NT2/D1 (cell line): ENCODE measurements at regions not wholly inside any gene's neighbourhood (a gene's known extent, or its start where the extent isn't known, plus 50 kb on each side); places are given as distances from the start of the nearest gene placed in this dataset.

Experiments
- SUZ12 ChIP-seq: IDR thresholded peaks from 2 replicates; pipeline ENCODE4 v1.6.1; 2011; ENCODE audit not compliant: insufficient read length, insufficient read depth; ENCODE audit errors: extremely low read depth
- YY1 ChIP-seq: IDR thresholded peaks from 2 replicates; pipeline ENCODE4 v1.6.1; 2011; ENCODE audit not compliant: insufficient read length, insufficient read depth

DNA sequence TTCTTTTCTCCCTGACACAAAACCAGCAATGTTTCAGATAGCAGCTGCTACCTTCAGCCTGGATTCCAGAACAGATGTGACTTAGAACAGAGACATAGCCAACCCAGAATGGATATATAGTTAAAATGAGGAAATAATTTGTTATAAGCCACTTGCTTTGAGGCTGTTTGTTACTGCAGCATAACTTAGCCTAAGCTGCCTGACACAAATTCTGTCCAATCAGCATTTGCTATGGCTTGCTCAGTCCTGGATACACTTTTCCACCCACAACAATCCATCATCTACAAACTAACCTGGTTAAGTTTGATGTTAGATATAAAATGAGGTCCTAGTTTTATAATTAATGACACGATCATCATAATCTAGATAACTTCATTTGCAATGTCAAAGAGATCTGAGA, 480.4 kb downstream of the NR4A2 start:
- no peak for TF ChIP-seq YY1
- TF ChIP-seq SUZ12: no peak
